ENCODE measurements at regions not wholly inside any gene's neighbourhood (a gene's known extent, or its start where the extent isn't known, plus 50 kb on each side); places are given as distances from the start of the nearest gene placed in this dataset.

DNA sequence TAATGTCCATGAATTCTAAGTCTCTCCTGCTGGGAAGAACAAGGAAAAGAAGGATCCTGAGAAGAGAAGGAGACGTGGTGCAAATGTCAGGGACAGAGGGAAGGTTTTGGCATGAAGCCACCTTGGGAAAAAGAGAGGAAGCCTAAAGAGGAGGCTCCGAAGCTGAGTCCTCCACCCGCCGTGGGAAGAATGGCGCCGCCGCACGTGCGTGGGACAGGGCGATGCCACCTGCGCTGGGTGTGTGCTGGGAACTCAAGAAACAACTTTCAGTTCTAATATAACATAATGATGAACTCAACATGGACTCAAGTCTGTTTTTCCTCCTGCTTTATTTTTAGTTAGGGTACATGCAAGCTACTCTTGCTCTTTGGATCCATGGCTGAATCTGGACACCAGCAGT lies 362.3 kb upstream of the RUNX1 start:
- TF ChIP-seq, protein P1, sequence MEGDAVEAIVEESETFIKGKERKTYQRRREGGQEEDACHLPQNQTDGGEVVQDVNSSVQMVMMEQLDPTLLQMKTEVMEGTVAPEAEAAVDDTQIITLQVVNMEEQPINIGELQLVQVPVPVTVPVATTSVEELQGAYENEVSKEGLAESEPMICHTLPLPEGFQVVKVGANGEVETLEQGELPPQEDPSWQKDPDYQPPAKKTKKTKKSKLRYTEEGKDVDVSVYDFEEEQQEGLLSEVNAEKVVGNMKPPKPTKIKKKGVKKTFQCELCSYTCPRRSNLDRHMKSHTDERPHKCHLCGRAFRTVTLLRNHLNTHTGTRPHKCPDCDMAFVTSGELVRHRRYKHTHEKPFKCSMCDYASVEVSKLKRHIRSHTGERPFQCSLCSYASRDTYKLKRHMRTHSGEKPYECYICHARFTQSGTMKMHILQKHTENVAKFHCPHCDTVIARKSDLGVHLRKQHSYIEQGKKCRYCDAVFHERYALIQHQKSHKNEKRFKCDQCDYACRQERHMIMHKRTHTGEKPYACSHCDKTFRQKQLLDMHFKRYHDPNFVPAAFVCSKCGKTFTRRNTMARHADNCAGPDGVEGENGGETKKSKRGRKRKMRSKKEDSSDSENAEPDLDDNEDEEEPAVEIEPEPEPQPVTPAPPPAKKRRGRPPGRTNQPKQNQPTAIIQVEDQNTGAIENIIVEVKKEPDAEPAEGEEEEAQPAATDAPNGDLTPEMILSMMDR (IDR thresholded peaks at IDR 0.05; ENCODE audit: low read depth, low read length, poor library complexity, severe bottlenecking) = no peak
- TF ChIP-seq EZH2phosphoT487 (IDR thresholded peaks at IDR 0.05; ENCODE audit: borderline replicate concordance, low read length) = no peak

Data from DOHH2 (cell line).